ENCODE measurements at regions not wholly inside any gene's neighbourhood (a gene's known extent, or its start where the extent isn't known, plus 50 kb on each side); places are given as distances from the start of the nearest gene placed in this dataset.

DNA sequence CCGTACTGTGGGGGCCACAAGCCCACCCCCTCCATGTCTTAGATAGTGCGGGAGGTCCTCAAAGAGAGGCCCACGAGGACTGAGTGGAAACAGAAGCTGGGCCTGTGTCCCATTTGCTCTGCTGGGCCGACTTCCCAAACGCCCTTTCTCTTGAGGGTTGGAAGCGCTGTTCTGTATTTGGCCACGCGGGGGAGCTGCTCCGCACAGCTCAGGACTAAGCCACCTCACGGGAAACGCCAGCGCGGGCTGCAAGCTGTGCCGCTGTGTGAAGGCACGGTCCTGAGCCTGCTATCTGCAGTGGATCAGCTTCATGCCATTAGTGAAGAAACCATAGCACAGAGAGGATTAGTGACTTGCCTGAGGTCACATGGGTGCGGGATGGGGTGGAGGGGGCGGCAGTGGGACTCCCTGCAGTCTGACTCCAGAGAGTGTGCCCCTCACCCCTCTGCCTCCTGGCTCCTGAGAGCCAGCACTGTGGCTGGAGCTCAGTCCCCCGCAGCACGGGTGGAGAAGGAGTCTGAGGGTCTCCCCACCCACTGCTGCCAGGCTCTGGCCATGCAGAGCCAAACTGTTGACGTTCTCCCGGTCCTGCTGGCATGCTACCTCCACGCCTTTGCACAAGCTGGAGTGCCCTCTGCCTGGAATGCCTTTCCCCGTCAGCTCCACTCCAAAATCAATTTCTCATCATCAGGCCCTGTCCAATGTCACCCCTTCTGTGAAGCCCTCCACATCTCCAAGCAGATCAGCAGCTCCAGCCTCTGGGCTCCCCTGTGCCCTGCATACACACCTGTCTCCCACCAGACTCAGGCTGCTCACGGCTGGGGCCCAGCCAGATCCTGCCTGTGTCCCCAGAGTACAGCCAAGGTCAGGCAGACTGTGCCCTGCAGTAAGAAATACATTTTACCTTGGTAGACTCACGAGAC lies 51.5 kb upstream of the LRRC32 start:
- DNase-seq = peak; percentile 90

DNA sequence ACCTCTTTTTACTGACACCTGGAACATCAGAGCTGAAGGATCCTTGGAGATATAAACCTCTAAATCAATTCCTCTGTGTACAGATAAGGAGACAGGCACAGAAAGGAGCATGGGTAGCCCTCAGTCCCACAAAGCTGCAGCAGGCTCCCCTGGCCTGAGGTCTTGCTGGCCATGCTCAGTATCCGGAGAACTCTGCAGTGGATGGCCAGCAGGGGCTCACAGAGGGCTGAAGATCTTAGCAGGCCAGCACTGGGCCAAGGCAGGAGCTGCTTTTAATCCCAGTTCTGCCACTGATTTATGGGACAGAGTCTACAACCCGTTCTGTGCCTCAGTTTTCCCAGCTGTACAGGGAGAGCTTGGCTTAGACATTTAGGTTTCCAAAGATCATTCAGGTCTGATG lies 52.6 kb upstream of the LRRC32 start:
- DNase-seq = no peak

DNA sequence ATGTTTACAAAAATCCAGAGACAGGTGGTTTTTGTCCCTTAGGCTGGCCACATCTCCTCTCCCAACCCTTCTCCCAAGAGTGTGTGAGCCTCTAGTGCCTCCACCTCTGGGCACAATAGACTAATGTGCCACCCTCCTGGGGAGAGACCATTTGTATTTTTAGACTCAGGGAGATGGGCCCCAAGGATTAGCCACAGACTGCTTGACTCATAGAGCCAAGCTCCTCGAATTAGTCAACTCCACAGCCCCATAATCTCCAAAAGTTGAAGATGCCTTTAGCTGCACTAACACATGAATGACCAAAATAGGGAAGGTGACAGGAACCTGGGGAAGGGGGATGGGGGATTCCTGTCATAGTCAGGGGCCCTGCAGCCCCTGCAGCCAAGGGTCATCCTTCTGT lies 53.0 kb upstream of the LRRC32 start:
- no peak for DNase-seq

DNA sequence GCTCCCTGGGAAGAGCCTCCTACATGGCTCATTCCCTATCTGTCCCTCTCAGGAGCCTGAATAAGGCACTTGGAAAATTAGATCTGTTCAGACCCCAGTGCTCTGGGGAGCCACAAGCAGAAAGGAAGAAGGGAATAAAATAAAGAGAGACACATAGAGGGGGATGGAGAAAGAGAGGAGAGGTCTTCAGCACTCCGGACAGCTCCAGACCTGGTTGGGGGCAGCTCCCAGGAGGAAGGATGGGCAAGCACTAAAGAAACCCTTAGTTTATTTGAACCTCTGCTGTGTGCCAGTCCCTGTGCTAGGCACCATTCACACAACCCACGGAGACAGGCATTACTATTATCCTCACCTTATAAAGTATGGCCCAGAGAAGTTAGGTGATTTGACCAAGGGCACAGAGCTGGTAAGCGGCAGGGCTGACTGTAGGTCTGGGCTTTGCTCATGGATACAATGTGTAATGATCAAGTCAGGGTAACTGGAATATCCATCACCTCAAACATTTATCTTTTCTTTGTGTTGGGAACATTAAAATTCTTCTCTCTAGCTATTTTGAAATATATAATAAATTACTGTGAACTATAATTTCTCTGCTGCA lies 53.7 kb upstream of the LRRC32 start:
- no peak for DNase-seq

DNA sequence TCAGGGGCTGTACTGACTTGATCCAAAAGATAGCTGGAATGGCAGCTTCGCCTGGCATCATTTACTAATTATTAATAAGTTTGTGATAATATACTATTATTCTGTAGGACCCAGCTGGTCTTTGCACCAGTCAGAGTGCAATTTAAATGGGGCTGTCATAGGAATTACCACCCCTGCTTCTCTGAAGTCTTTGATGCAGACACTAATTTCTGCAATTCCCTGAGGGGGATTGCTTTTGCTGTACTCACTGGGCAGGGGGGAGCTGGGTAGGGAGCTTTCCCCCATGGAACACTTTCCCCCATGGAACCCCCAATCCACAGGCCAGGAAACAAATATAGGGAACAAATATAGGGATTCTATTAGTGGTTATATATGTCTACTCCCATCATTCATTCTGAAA lies 54.9 kb upstream of the TSKU start:
- no peak for DNase-seq

DNA sequence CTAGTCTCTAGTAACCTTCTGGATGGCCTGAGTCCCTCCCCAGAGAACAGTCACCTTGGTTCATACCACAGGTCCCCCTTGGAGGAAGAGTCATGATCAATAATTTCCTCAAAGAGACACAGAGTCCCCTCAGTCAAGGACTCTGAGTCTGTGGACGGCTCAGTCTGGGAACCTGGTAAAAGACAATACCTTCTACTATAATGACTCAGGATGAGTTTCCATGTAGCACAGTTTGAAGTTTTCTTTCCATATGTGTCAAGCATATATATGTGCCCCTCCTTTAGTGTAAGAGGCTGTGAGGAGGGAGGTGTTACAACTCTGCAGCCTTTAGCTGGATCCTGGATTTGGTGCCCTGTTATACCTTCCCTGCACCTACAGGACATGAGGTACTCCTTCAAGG lies 54.4 kb upstream of the TSKU start:
- no peak for DNase-seq

DNA sequence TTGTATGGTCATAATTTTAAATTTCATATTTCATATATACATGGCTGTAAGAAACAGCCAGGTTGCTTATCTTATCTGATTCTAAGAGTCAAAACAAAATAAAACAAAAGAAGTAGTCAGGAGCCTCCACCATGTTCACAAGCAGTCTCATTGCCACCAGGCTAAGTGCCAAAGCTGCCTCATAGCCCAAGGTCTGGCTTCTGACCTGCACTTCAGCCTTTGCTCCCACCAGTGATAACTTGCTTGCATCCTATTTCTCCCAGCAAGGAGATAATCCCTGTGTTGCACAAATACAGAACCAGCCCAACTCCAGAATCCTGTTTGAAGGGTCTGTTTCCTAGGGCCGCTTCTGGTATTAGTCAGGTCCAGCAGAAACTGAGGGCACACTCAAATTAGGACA lies 53.9 kb upstream of the TSKU start:
- DNase-seq = no peak

DNA sequence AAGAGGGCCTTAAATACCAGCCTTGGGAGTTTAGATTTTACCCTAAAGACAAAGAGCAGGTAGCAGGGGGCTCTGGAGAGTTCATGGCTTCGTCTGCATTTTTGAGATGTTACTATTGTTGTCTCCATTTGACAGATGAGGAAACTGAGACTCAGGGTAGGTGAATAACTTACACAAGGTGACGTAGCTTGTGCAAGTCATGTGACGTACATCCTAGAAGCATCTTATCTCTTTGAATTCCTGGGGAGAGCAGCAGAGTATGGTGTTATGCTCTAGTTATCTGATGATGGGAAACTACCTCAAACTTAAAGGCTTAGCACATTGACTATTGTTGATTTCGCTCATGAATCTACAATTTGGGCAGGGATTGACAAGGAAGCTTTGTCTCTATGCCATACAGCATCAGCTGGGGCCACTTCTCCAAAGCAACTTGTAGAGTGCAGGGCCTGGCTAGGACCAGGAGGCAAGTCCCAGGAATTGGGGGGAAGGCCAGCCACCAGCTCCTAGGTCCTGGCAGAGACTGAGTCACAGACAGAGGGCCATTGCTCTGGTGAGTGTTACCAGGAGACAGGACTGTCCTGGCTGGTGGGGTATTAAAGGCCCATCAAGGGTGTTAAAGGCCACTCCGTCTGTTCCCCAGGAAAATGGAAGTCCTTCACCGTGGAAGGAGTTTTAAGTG lies 52.1 kb upstream of the TSKU start:
- no peak for DNase-seq

DNA sequence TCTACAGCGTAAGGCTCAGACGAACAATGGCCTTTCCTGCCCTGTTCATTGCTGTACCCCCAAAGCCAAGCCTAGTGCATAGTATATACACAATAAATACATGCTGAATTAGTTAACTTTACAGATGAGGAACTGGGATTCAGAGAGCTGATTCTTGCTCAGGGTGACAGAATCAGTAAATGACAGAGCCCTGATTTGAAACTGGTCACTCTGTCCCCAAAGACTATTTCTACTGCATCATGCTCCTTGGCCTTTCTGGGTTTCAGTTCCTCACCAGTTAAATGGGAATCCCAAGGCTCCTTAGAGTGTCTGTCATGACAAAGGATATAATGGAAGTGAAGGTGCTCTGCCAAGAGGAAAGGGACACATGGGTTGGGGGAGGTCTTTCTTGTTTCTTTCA lies 50.5 kb upstream of the TSKU start:
- DNase-seq = no peak
